ENCODE measurements at regions not wholly inside any gene's neighbourhood (a gene's known extent, or its start where the extent isn't known, plus 50 kb on each side); places are given as distances from the start of the nearest gene placed in this dataset.

GRCh38 chr3:5569152-5569551 lies 381.6 kb downstream of the EDEM1 start:
- H3K9me3 ChIP-seq = no peaks in the 10 kb centered on the region

GRCh38 chr3:5572168-5572567 lies 384.7 kb downstream of the EDEM1 start:
- H3K4me1 ChIP-seq = no peaks in the 10 kb centered on the region
- no peak for DNase-seq
- no peaks in the 10 kb centered on the region for H3K9me3 ChIP-seq
- H3K36me3 ChIP-seq = no peaks in the 10 kb centered on the region
- TF ChIP-seq POLR2A (IDR thresholded peaks at IDR 0.05) = no peak
- TF ChIP-seq CTCF (IDR thresholded peaks at IDR 0.05) = no peak
- no peaks in the 10 kb centered on the region for H3K27me3 ChIP-seq
- no peak overlapping the region for H3K4me3 ChIP-seq
- H3K27ac ChIP-seq = no peak overlapping the region

More at GRCh38 chr3:5569152-5569551, 381.6 kb downstream of the EDEM1 start:
- H3K4me1 ChIP-seq = no peaks in the 10 kb centered on the region
- no peak overlapping the region for H3K27ac ChIP-seq
- no peak overlapping the region for H3K4me3 ChIP-seq
- TF ChIP-seq CTCF (IDR thresholded peaks at IDR 0.05) = no peak
- no peak for TF ChIP-seq POLR2A (IDR thresholded peaks at IDR 0.05)
- no peak for DNase-seq
- H3K27me3 ChIP-seq = no peaks in the 10 kb centered on the region
- H3K36me3 ChIP-seq = no peaks in the 10 kb centered on the region

- H3K27me3 ChIP-seq = no peaks in the 10 kb centered on the region
- H3K9me3 ChIP-seq = no peaks in the 10 kb centered on the region
- no peak overlapping the region for H3K4me3 ChIP-seq
- no peaks in the 10 kb centered on the region for H3K36me3 ChIP-seq
- H3K4me1 ChIP-seq = no peaks in the 10 kb centered on the region
- no peak for DNase-seq
- no peak overlapping the region for H3K27ac ChIP-seq
- TF ChIP-seq POLR2A (IDR thresholded peaks at IDR 0.05) = no peak
- TF ChIP-seq CTCF (IDR thresholded peaks at IDR 0.05) = no peak
These were observed 388.9 kb downstream of the EDEM1 start for GRCh38 chr3:5576277-5577011.

- Histone ChIP-seq H3K9me3 (no peaks in the 10 kb centered on the region), H3K4me1 (no peaks in the 10 kb centered on the region), H3K27me3 (no peaks in the 10 kb centered on the region), H3K4me3 (no peak overlapping the region), H3K36me3 (no peaks in the 10 kb centered on the region), H3K27ac (no peak overlapping the region)
- DNase-seq = no peak
- TF ChIP-seq POLR2A (IDR thresholded peaks at IDR 0.05) (no peak), CTCF (IDR thresholded peaks at IDR 0.05) (no peak)
These were observed 391.7 kb downstream of the EDEM1 start for GRCh38 chr3:5579139-5579602.

- H3K27ac ChIP-seq = no peak overlapping the region
- no peaks in the 10 kb centered on the region for H3K9me3 ChIP-seq
- no peaks in the 10 kb centered on the region for H3K4me1 ChIP-seq
- no peaks in the 10 kb centered on the region for H3K36me3 ChIP-seq
- H3K27me3 ChIP-seq = no peaks in the 10 kb centered on the region
- TF ChIP-seq POLR2A (IDR thresholded peaks at IDR 0.05) (no peak), CTCF (IDR thresholded peaks at IDR 0.05) (no peak)
- no peak overlapping the region for H3K4me3 ChIP-seq
- DNase-seq = no peak
These were observed 392.4 kb downstream of the EDEM1 start for GRCh38 chr3:5579946-5580345.

Data from Peyer's patch (tissue), 4 donors.